H1 (cell line): ENCODE measurements at regions not wholly inside any gene's neighbourhood (a gene's known extent, or its start where the extent isn't known, plus 50 kb on each side); places are given as distances from the start of the nearest gene placed in this dataset.

Source experiments
- ATF3 ChIP-seq: IDR thresholded peaks from 2 replicates; pipeline ENCODE4 v1.6.1; 2011; ENCODE audit warnings: low read depth, mild to moderate bottlenecking, low read length; ENCODE audit not compliant: insufficient read depth
- CHD7 ChIP-seq: fragments of 300-600 bp; sonication (generic); IDR thresholded peaks from 2 replicates; pipeline ENCODE4 v1.7.1; 2012; ENCODE audit warnings: low read length, moderate library complexity, mild to moderate bottlenecking, inconsistent platforms; ENCODE audit not compliant: insufficient replicate concordance
- E2F6 ChIP-seq: IDR thresholded peaks from 2 replicates; pipeline ENCODE4 v1.6.1; 2012; ENCODE audit warnings: inconsistent platforms
- EZH2 ChIP-seq: fragments of 200-600 bp; sonication (generic); IDR thresholded peaks from 2 replicates; pipeline ENCODE4 v1.7.1; 2012; ENCODE audit warnings: low read depth, mild to moderate bottlenecking, moderate library complexity, low read length, inconsistent platforms; ENCODE audit not compliant: severe bottlenecking
- KDM4A ChIP-seq: IDR thresholded peaks from one replicate; pipeline ENCODE4 v1.7.1; 2012; ENCODE audit warnings: low read depth, mild to moderate bottlenecking, moderate library complexity, low read length, inconsistent platforms; ENCODE audit not compliant: severe bottlenecking
- RAD21 ChIP-seq, 2 experiments: IDR thresholded peaks in 1 of 2; conservative IDR thresholded peaks in 1 of 2; 2 replicates each; pipeline ENCODE4 v1.6.1; 2011; ENCODE audit warnings: low read depth in 2 of 2, low read length in 2 of 2, improper control_type of control experiment in 1 of 2, inconsistent platforms in 1 of 2, mild to moderate bottlenecking in 1 of 2, moderate library complexity in 1 of 2
- RFX5 ChIP-seq: IDR thresholded peaks from 2 replicates; pipeline ENCODE4 v1.6.1; 2011; ENCODE audit warnings: low read depth, low read length, improper control_type of control experiment, borderline replicate concordance
- SP1 ChIP-seq: IDR thresholded peaks from 2 replicates; pipeline ENCODE4 v1.6.1; 2011; ENCODE audit warnings: low read depth, low read length

- TF ChIP-seq CHD7 (no peak), ATF3 (no peak), RAD21 (IDR thresholded peaks at IDR 0.05 in 1 of 2, conservative IDR thresholded peaks at IDR 0.05 in 1 of 2; ENCODE audit: low read depth in 2 of 2, low read length in 2 of 2) (no peak), EZH2 (no peak), E2F6 (no peak), KDM4A (no peak), SP1 (no peak), RFX5 (no peak)
Observed at GRCh38 chr15:62360332-62361097, 195.4 kb upstream of the C2CD4B start (continued).
